HFF-Myc (cell line): ENCODE measurements at regions not wholly inside any gene's neighbourhood (a gene's known extent, or its start where the extent isn't known, plus 50 kb on each side); places are given as distances from the start of the nearest gene placed in this dataset.

Source experiments
- DNase-seq: peaks from one replicate; pipeline ENCODE4 v3.0.0-alpha.2; 2011; ENCODE audit warnings: low read depth; ENCODE audit errors: extremely low read depth
- H3K4me3 ChIP-seq: replicated peaks from 2 replicates; pipeline ENCODE4 v1.5.1; 2011; ENCODE audit warnings: low read depth, mild to moderate bottlenecking, control low read depth, low read length
- TF ChIP-seq, protein P1 (sequence below): IDR thresholded peaks from 2 replicates; pipeline ENCODE4 v1.5.1; 2012; ENCODE audit warnings: mild to moderate bottlenecking, low read depth, low read length, control low read depth; ENCODE audit errors: missing control alignments

DNA sequence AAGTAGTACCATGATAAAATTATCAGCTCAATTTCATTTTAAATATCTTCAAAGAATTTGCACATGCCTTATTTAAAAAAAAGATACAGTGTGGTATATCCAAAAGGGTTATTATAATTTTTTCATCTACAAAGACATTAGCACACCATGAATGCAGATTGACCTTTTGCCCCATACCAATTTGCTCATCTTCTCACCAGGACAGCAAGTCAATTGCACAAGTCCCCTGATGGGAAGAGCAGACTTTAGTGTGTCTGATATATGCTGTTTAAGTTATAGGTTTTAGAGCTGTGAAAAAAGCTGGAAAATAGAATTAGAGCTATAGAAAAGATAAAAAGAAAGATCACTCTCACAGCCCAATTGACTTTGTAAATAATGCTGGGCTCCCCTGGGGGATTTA lies 325.8 kb upstream of the CDH6 start:
- TF ChIP-seq, protein P1, sequence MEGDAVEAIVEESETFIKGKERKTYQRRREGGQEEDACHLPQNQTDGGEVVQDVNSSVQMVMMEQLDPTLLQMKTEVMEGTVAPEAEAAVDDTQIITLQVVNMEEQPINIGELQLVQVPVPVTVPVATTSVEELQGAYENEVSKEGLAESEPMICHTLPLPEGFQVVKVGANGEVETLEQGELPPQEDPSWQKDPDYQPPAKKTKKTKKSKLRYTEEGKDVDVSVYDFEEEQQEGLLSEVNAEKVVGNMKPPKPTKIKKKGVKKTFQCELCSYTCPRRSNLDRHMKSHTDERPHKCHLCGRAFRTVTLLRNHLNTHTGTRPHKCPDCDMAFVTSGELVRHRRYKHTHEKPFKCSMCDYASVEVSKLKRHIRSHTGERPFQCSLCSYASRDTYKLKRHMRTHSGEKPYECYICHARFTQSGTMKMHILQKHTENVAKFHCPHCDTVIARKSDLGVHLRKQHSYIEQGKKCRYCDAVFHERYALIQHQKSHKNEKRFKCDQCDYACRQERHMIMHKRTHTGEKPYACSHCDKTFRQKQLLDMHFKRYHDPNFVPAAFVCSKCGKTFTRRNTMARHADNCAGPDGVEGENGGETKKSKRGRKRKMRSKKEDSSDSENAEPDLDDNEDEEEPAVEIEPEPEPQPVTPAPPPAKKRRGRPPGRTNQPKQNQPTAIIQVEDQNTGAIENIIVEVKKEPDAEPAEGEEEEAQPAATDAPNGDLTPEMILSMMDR = no peak
- no peak overlapping the region for H3K4me3 ChIP-seq
- no peak for DNase-seq

DNA sequence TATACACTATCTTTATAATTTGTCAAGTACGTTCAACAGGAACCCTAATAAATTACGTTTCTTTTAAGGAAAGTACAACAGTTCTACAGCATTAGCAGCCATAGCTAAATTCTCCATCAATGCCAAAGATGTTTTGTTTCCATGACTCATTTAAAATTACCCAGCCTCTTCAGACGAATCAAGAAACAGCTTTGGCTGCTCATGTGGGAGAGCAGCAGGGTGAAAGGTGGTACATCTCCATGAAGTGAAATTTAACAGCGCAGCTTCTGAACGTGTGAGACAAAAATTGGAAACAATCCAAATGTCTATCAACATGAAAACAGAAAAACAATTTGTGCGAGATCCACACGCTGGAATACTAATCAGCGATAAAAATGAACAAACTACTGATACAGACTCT lies 327.3 kb upstream of the CDH6 start:
- no peak for DNase-seq
- TF ChIP-seq, protein P1 = no peak

DNA sequence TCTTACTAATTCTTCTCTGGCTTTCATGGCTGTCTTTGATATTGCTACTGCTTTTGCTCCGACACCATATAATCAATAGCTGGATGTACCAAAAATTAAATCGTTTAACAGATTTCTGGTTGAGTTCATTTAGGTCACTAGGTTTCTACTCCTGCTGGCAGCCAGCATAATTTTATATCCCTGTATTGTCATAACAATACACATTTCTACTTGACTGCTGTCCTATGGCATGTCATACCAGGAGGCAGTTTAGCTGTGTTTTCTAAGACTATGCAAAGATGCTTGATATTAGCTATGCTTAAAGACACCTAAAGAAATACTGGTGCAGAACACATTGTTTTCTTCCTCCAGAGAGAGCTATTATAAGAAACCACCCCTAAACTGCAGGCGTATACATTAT lies 337.2 kb upstream of the CDH6 start:
- DNase-seq = no peak

More for the DNA sequence above, 327.3 kb upstream of the CDH6 start:
- H3K4me3 ChIP-seq = no peak overlapping the region

DNA sequence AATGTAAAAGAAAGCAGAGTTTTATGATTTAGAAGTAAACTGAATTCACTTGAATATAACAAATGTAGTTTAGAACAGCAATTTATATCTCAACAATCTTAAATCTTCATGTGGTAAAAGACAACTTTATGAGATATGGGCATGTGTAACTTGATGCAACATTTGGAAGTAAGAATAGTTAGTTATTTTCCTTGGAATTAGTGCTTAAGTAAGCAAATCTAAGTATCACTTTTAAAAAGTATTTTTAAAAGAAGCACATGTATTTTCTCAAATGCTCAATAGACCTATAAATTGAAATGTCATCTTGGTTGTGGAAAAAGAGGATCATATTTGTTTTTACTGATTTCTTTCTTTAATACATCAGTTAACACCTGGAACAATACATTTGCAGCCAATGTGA lies 340.3 kb upstream of the CDH6 start:
- no peak for DNase-seq
- TF ChIP-seq, protein P1 = no peak
- no peak overlapping the region for H3K4me3 ChIP-seq

More for the DNA sequence above, 337.2 kb upstream of the CDH6 start:
- H3K4me3 ChIP-seq = no peak overlapping the region
- TF ChIP-seq, protein P1 = no peak

DNA sequence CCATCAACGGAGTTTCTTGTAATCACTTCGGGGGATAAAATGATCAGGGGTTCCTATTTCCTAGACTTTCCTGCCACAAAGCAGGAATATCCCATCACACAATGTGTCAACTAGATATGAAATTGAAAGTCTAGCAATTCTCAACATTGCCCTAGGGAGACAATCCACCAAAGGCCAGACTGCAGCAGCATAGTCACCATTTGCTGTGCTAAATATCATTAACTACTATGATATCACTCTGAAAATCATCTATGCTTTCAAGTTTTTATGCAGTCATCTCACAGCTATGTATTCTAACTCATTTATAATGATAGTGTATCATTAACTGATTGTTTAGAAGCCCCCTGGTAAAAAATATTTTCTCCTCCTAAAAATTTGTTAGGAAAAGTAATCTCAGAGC lies 342.6 kb upstream of the CDH6 start:
- no peak for DNase-seq
- TF ChIP-seq, protein P1 = no peak
- H3K4me3 ChIP-seq = no peak overlapping the region

DNA sequence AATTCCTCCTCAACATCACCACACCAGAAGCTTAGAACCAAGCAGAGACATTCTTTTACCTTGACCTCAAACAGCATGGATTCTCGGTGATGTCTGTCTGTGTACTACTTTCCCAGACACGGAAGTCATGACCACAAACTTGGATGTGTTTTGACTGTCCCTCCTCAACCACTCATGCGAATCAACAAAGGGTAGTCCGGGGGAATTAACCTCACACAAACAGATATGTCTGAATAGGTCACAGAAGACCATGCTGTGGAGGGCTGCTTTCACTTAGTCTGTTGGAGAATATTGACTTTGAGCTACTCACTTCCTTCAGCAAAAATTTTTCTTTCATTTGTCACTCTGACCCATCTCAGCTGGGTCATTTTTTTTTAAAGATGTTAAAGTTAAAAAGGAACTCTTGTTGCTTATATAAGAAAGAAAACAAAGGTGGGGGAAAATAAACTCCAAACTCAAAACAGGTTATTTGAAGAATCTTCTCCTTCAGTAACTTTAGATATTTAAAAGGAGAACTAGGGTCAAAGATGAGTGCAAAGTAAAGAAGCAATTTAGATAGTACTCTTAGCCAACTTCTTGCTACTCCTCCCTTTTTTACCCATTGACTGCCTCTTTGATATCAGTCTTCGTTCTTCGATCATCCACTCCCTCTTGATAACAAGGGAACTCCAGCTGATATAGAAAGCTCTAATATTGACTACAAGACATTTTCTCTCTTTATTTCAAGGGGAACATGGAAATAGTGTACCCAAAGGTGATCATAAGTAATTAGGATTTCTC lies 343.4 kb upstream of the CDH6 start:
- TF ChIP-seq, protein P1 = no peak
- H3K4me3 ChIP-seq = no peak overlapping the region
- DNase-seq = no peak

DNA sequence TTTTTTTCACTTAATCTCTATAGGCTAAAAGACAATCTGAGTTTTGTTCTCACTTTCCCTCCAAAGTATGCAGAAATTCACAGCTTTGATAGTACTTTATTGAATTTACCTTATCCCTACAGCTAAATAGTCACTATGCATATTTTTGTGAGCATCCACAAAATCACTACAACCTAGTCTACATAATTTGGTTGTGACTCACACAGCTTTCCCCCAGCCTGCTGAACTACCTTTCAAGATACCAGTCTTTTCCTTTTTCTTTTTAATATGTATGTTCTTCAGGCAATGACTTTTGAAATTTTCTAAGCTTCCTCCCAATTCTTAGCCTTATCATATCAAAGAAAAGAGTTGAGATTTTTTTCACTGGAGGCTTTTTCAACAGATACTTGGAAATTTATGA lies 347.3 kb upstream of the CDH6 start:
- TF ChIP-seq, protein P1 = no peak
- DNase-seq = no peak
- H3K4me3 ChIP-seq = no peak overlapping the region
